NCI-H2081 (cell line): ENCODE measurements at regions not wholly inside any gene's neighbourhood (a gene's known extent, or its start where the extent isn't known, plus 50 kb on each side); places are given as distances from the start of the nearest gene placed in this dataset.
A peak's percentile ranks its signal among the peaks of the same experiment; 100 is the strongest.
"Not testable (repeated sequence)": the region's sequence is repeated elsewhere in the genome, so short reads cannot be mapped to it uniquely, and the experiment has no call there.

Source experiments
- DNase-seq, 2 experiments: peaks; one replicate each; lab custom pipeline; 2025; lab: John Stamatoyannopoulos, UW

GRCh38 chr18:46229641-46230040, 125.5 kb downstream of the HAUS1 start:
- not testable (repeated sequence) for DNase-seq

- DNase-seq: no peak
Measured at GRCh38 chr18:46236156-46236555, 132.0 kb downstream of the HAUS1 start.

GRCh38 chr18:46237891-46238290, 133.7 kb downstream of the HAUS1 start:
- DNase-seq: no peak

DNA sequence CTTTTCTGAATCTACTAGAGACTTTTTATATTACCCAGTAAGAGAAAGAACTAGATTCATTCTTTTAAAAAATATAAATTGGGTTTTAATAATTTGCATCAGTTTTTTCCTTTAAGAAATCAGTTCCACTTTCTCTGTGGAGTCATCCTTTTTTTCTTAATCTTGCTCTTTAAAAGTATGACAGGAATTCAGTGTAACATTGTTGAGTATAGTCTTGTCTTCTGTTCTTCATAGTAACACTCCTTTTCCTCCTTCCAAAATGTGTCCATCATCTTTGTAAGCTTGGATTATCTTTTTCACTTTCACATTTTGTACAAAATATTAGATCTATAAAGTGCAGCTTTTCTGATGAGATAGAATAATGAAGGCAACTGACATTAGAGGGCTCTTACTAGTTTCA, 135.4 kb downstream of the HAUS1 start:
- no peak for DNase-seq

GRCh38 chr18:46239998-46240397, 135.8 kb downstream of the HAUS1 start:
- no peak for DNase-seq

DNA sequence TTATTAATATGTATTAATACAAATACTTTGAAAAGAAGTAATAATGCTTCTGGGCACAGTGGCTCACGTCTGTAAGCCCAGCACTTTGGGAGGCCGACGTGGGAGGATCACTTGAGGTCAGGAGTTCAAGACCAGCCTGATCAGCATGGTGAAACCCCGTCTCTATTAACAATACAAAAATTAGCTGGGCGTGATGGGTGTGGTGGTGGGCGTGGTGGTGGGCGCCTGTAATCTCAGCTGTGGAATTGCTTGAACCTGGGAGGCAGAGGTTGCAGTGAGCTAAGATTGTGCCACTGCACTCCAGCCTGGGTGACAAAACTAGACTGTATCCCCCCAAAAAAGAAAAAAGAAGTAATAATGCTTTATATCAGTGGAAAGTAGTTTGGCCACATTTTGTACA, 137.2 kb downstream of the HAUS1 start:
- not testable (repeated sequence) for DNase-seq

DNA sequence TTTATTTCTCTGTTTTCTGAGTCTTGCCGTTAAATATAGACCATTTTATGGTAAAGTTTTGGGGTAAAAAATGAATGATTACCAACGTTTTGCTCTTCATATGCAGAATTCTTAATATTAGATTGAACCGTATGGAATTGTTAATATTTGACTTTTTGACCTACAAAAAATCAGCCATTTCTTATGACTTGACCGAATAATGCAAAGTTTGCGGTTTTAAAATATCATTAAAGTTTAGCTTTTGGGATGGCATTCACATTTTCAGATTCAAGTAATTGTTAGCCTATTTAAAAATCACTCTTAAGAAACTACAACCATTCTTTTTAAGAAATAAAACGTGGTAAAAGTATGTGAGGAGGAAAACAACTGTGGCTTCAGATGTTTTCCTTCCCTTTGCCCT, 138.0 kb downstream of the HAUS1 start:
- DNase-seq: no peak

DNA sequence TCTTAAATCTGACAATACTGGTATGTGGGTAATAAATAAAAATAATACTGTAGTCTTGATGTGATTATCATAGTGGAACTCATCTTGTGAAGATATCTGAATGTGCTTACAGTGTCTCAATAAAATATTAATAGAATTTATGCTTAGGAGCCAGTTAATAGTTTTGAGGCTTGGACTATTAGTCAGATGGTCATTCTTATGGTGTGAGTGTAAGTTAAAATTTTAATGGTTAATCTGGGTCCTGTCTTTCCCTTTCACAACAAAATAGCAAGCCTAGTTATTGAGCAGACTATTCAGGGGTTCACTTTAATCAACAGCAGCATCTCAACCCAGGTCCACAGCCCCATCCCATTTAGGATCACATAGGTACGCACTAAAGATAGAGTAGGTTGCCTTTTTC, 138.9 kb downstream of the HAUS1 start:
- DNase-seq: no peak

- DNase-seq: no peak
Measured at GRCh38 chr18:46243673-46244072, 139.5 kb downstream of the HAUS1 start.

DNA sequence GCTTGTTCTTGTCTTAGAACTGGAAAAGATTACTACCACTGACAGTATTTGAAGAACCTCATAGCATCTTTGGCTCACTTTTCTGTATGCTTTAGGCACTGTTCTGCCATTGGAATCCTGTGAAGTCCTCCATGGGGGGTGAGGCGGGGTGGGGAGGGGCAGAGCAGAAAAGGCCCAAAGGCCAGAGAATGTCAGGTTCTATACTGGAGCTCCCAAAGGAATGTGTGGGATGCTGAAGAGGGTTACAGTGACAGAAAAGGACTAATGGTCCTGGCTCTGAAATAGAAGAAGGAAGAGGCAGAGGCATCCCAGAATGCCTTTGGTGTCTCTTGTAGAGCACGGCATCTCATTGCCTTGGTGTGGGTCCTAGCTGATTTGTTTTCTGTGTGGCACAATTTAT, 141.9 kb downstream of the HAUS1 start:
- DNase-seq: no peak

DNA sequence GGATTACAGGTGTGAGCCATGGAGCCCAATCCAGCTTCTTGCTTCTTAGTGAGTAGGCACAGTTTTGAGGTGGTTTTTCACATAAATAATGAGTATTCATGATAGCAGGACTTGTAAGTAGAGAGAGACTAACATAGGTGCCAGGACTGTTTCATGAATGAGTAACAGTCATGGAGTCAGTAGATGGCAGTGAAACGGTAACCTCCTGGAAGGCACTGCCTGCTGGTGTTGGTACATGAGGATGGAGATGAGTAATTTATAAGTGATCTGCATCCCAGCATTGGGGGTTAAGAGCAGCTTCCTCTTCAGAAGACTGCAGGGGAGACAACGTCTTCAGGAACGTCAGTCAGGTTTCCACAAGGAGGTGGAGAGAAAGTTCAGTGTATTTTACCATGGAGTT, 143.8 kb downstream of the HAUS1 start:
- DNase-seq: no peak

GRCh38 chr18:46250084-46250811, 146.1 kb downstream of the HAUS1 start:
- peak in 1 of 2 experiments; percentile 40 for DNase-seq

GRCh38 chr18:46250812-46251173, 146.6 kb downstream of the HAUS1 start:
- no peak for DNase-seq

- DNase-seq: no peak
Measured at GRCh38 chr18:46252759-46253158, 148.6 kb downstream of the HAUS1 start.

GRCh38 chr18:46253498-46253897, 149.3 kb downstream of the HAUS1 start:
- DNase-seq: no peak

GRCh38 chr18:46256078-46256477, 151.9 kb downstream of the HAUS1 start:
- DNase-seq: no peak

DNA sequence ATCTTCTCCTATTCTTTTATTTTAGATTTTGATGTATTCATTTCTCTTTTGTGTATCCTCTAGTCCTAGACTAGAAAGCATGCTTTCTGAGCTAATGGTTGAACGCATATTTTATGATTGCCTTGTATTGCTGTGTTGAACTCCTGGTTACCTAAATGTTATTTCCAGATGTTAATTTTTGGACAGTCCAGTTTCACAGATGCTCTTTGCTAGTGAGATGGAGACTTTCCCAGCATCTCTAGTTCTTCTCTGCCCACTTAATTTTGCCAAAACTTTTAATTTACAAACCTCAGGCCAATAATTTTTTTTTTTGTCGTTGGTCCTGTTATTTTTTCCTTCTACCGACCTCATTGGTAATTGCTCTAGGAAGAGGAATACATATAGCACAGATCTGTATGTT, 153.2 kb downstream of the HAUS1 start:
- no peak for DNase-seq

- no peak for DNase-seq
Measured at GRCh38 chr18:46260016-46260878, 156.1 kb downstream of the HAUS1 start.

- DNase-seq: no peak
Measured at GRCh38 chr18:46260879-46261143, 156.6 kb downstream of the HAUS1 start.

GRCh38 chr18:46261799-46262198, 157.6 kb downstream of the HAUS1 start:
- no peak for DNase-seq

- no peak for DNase-seq
Measured at GRCh38 chr18:46262856-46263255, 158.7 kb downstream of the HAUS1 start.

DNA sequence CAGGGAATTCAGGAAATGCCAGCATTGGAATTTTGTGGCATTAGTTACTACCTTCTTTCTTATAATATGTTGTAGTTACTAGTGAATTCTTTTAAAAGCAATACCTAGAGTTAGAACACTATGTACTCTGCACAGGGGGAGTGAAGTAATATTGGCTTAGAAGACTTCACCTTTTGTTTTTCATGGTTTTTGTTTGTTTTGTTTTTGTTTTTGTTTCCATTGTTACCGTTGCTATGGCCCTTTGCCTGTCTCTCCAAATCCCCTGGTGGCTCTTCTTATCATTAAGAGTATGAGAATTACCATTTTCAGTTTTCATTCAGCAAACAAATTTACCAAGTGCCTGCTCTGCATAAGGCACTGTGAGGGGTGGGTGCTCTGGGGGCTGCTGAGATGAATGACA, 160.1 kb downstream of the HAUS1 start:
- peak; percentile 22 to 26 for DNase-seq
